Erythroblast (primary cell): ENCODE measurements at regions not wholly inside any gene's neighbourhood (a gene's known extent, or its start where the extent isn't known, plus 50 kb on each side); places are given as distances from the start of the nearest gene placed in this dataset.

ENCODE experiments used
- GATA1 ChIP-seq: IDR thresholded peaks from 2 replicates; pipeline ENCODE4 v1.6.1; 2011; ENCODE audit warnings: low read depth, mild to moderate bottlenecking, control low read depth, low read length, moderate library complexity
- POLR2A ChIP-seq: IDR thresholded peaks from 2 replicates; pipeline ENCODE4 v1.6.1; 2011; ENCODE audit warnings: mild to moderate bottlenecking, low read length

- TF ChIP-seq POLR2A (no peak), GATA1 (no peak)
Measured at GRCh38 chr10:118218562-118218961, 123.6 kb downstream of the FAM204A start.
